GM12878 (cell line): ENCODE measurements at regions not wholly inside any gene's neighbourhood (a gene's known extent, or its start where the extent isn't known, plus 50 kb on each side); places are given as distances from the start of the nearest gene placed in this dataset.

ENCODE experiments used
- ATAC-seq: fragments of 200-7000 bp; cut with Tn5 transposase; 3 replicates; pipeline ENCODE4 v1.9.1; 2020; ENCODE audit warnings: mild to moderate bottlenecking, moderate library complexity
- BruUV-seq: library from RNA; stranded (reverse); fragments of 400-500 nt; replicated peaks from 2 replicates; lab custom pipeline; 2021; lab: Mats Ljungman, UMichigan
- CTCF ChIA-PET: fragments of 300-600 bp; sonication (Branson Sonifier 250); formaldehyde crosslinking; extraction: SDS; loops from one replicate; lab custom pipeline; 2021; ENCODE audit warnings: inconsistent platforms; lab: Yijun Ruan, JAX
- POLR2A ChIA-PET: fragments of 350-600 bp; formaldehyde crosslinking; extraction: SDS; loops from one replicate; lab custom pipeline; 2021; ENCODE audit warnings: inconsistent platforms; lab: Charles Lee
- RAD21 ChIA-PET: fragments of 300-600 bp; sonication (Branson Sonifier 250); formaldehyde crosslinking; loops from one replicate; lab custom pipeline; 2023; ENCODE audit warnings: antibody characterized with exemption; ENCODE audit not compliant: unreplicated experiment; lab: Charles Lee
- SMC1A ChIA-PET: fragments of 300-600 bp; sonication (Branson Sonifier 250); formaldehyde crosslinking; loops from one replicate; lab custom pipeline; 2023; ENCODE audit not compliant: unreplicated experiment, uncharacterized antibody; lab: Charles Lee
- DNase-seq: peaks from one replicate; pipeline ENCODE4 v3.0.0-alpha.2; 2011; ENCODE audit warnings: low read depth, low spot score
- FAIRE-seq: peaks from 3 replicates; lab custom pipeline; 2011; peaks lifted over from hg19 to GRCh38; lab: Jason Lieb, UNC
- H2AFZ ChIP-seq: 2 replicates; pipeline ENCODE4 v1.6.0; 2011; ENCODE audit warnings: low read depth, low read length, control low read depth; ENCODE audit not compliant: control insufficient read depth
- H3K27ac ChIP-seq: 2 replicates; pipeline ENCODE4 v1.5.1; 2011; ENCODE audit warnings: control low read depth; ENCODE audit not compliant: control insufficient read depth, insufficient read depth
- H3K27me3 ChIP-seq, 2 experiments: replicated peaks in 1 of 2; 2 replicates each; pipeline versions ENCODE4 v1.6.0 to v1.6.1; 2011; ENCODE audit warnings: low read length in 1 of 2; ENCODE audit not compliant: control insufficient read depth in 2 of 2, insufficient read depth in 2 of 2
- H3K36me3 ChIP-seq, 2 experiments: 2 replicates each; pipeline ENCODE4 v1.5.1; 2011; ENCODE audit warnings: low read length in 1 of 2; ENCODE audit not compliant: control insufficient read depth in 2 of 2, insufficient read depth in 2 of 2
- H3K4me1 ChIP-seq: 2 replicates; pipeline ENCODE4 v1.6.1; 2011; ENCODE audit warnings: mild to moderate bottlenecking, low read length, moderate library complexity, mixed read lengths; ENCODE audit not compliant: control insufficient read depth, insufficient read depth
- H3K4me2 ChIP-seq: 2 replicates; pipeline ENCODE4 v1.6.0; 2011; ENCODE audit warnings: control low read depth; ENCODE audit not compliant: control insufficient read depth, insufficient read depth
- H3K4me3 ChIP-seq: fragments of 200-600 bp; sonication (generic); 2 replicates; pipeline ENCODE4 v1.5.1; 2016
- H3K79me2 ChIP-seq: 2 replicates; pipeline ENCODE4 v1.6.0; 2011; ENCODE audit warnings: low read length; ENCODE audit not compliant: control insufficient read depth, insufficient read depth
- H3K9ac ChIP-seq: 2 replicates; pipeline ENCODE4 v1.8.0; 2011; ENCODE audit warnings: low read length, control low read depth, mixed read lengths; ENCODE audit not compliant: control insufficient read depth, insufficient read depth
- H3K9me3 ChIP-seq: replicated peaks from 3 replicates; pipeline ENCODE4 v1.5.1; 2011; ENCODE audit warnings: mild to moderate bottlenecking, low read length; ENCODE audit not compliant: control insufficient read depth, insufficient read depth
- H4K20me1 ChIP-seq: 2 replicates; pipeline ENCODE4 v1.6.0; 2011; ENCODE audit not compliant: control insufficient read depth, insufficient read depth
- BCL11A ChIP-seq: IDR thresholded peaks from 2 replicates; pipeline ENCODE4 v1.6.1; 2011; ENCODE audit warnings: low read depth, low read length
- ETV6 ChIP-seq, 2 experiments: fragments of 450-650 bp in 1 of 2; IDR thresholded peaks in 1 of 2; conservative IDR thresholded peaks in 1 of 2; 2 replicates each; pipeline ENCODE4 v1.6.1; 2014; ENCODE audit warnings: antibody characterized with exemption in 1 of 2, borderline replicate concordance in 1 of 2, low read depth in 1 of 2, mild to moderate bottlenecking in 1 of 2, moderate library complexity in 1 of 2
- HSF1 ChIP-seq: fragments of 150-350 bp; IDR thresholded peaks from 2 replicates; pipeline ENCODE4 v1.6.1; 2014; ENCODE audit warnings: mild to moderate bottlenecking, low read depth, low read length
- IRF4 ChIP-seq: IDR thresholded peaks from 2 replicates; pipeline ENCODE4 v1.6.1; 2011; ENCODE audit warnings: low read depth, low read length
- MYC ChIP-seq: IDR thresholded peaks from 2 replicates; pipeline ENCODE4 v1.6.1; 2011; ENCODE audit warnings: mild to moderate bottlenecking, low read length, moderate library complexity, inconsistent platforms; ENCODE audit not compliant: insufficient read depth, insufficient replicate concordance, insufficient read length, severe bottlenecking
- RCOR1 ChIP-seq: conservative IDR thresholded peaks from 2 replicates; pipeline ENCODE4 v1.6.1; 2012; ENCODE audit warnings: low read depth, low read length, improper control_type of control experiment
- SMARCA5 ChIP-seq: fragments of 450-650 bp; IDR thresholded peaks from 2 replicates; pipeline ENCODE4 v1.6.1; 2017; ENCODE audit warnings: mild to moderate bottlenecking
- SREBF1 ChIP-seq: IDR thresholded peaks from 2 replicates; pipeline ENCODE4 v1.6.1; 2012; ENCODE audit warnings: mild to moderate bottlenecking, low read length
- YBX1 ChIP-seq: fragments of 450-650 bp; IDR thresholded peaks from 2 replicates; pipeline ENCODE4 v1.6.1; 2016; ENCODE audit warnings: antibody characterized with exemption
- ZBTB11 ChIP-seq: fragments of 450-650 bp; formaldehyde crosslinking; IDR thresholded peaks from 2 replicates; pipeline ENCODE4 v1.5.0; 2022; ENCODE audit warnings: mild to moderate bottlenecking, missing genetic modification characterization
- WGBS: methylation state at CpG from one replicate; pipeline ENCODE4 v1.1.6; 2016; ENCODE audit warnings: low lambda C conversion rate; ENCODE audit not compliant: insufficient replicate concordance, insufficient coverage; ENCODE audit errors: missing lambda C conversion rate; 5-methylcytosine and 5-hydroxymethylcytosine counted together
- in situ Hi-C: fragments of 300-500 bp; cut with MboI; formaldehyde crosslinking; loops from 9 replicates; pipeline ENCODE4 v1.14.3; 2018; ENCODE audit warnings: mixed read lengths
- intact Hi-C: fragments of 100-400 bp; cut with micrococcal nuclease; formaldehyde crosslinking; loops from one replicate; pipeline ENCODE4 v1.14.2; 2022; ENCODE audit not compliant: unreplicated experiment

- Histone ChIP-seq H3K79me2 (no peaks in the 10 kb centered on the region), H3K27me3 (no peaks in the 10 kb centered on the region), H3K4me1 (no peaks in the 10 kb centered on the region), H2AFZ (no peak overlapping the region), H3K27ac (no peak overlapping the region), H3K9me3 (no peaks in the 10 kb centered on the region), H4K20me1 (no peaks in the 10 kb centered on the region), H3K4me2 (no peak overlapping the region), H3K4me3 (no peak overlapping the region), H3K36me3 (no peaks in the 10 kb centered on the region), H3K9ac (no peak overlapping the region)
- intact Hi-C loops (no loop called here), in situ Hi-C loops (no loop called here)
- SMC1A ChIA-PET = no interaction called here
- no TSS peak for BruUV-seq
- ATAC-seq (no peak), DNase-seq (no peak), FAIRE-seq (no peak)
- TF ChIP-seq MYC = no peak
- no peak for TF ChIP-seq IRF4
- no peak for TF ChIP-seq BCL11A
- POLR2A ChIA-PET = no interaction called here
- RAD21 ChIA-PET = no interaction called here
- 39% methylated on average over 23 of the region's 26 CpGs for WGBS
- CTCF ChIA-PET = no interaction called here
These were observed 512.7 kb downstream of the SLCO4C1 start for GRCh38 chr5:101783241-101784013.

- in situ Hi-C loops = no loop called here
- Histone ChIP-seq H3K27me3 (no peaks in the 10 kb centered on the region), H4K20me1 (no peaks in the 10 kb centered on the region), H3K36me3 (no peaks in the 10 kb centered on the region), H3K4me3 (no peak overlapping the region), H3K9me3 (no peaks in the 10 kb centered on the region), H3K4me2 (no peak overlapping the region), H2AFZ (no peak overlapping the region), H3K27ac (no peak overlapping the region), H3K4me1 (no peaks in the 10 kb centered on the region), H3K79me2 (no peaks in the 10 kb centered on the region), H3K9ac (no peak overlapping the region)
- no peak for ATAC-seq
- ChIA-PET RAD21 (no interaction called here), SMC1A (no interaction called here), CTCF (interaction anchor here (0.8 kb wide), 1 partner anchor 31 kb away, joined by 3 read pairs; no protein-coding TSS in a partner anchor), POLR2A (no interaction called here)
- no peak for FAIRE-seq
- WGBS = 31% methylated on average over 10 of the region's 10 CpGs
- no peak for TF ChIP-seq ETV6 (conservative IDR thresholded peaks at IDR 0.05 in 1 of 2, IDR thresholded peaks at IDR 0.05 in 1 of 2; ENCODE audit: borderline replicate concordance in 1 of 2, low read depth in 1 of 2)
- no peak for TF ChIP-seq RCOR1
- TF ChIP-seq HSF1 = no peak
- TF ChIP-seq SMARCA5 = no peak
- no peak for TF ChIP-seq YBX1
- no peak for TF ChIP-seq SREBF1
- TF ChIP-seq ZBTB11 (CRISPR knock-in tag) = no peak
- no TSS peak for BruUV-seq
- DNase-seq = no peak
- intact Hi-C loops = no loop called here
These were observed 513.6 kb downstream of the SLCO4C1 start for GRCh38 chr5:101782352-101783103.
